ENCODE measurements at regions not wholly inside any gene's neighbourhood (a gene's known extent, or its start where the extent isn't known, plus 50 kb on each side); places are given as distances from the start of the nearest gene placed in this dataset.

DNA sequence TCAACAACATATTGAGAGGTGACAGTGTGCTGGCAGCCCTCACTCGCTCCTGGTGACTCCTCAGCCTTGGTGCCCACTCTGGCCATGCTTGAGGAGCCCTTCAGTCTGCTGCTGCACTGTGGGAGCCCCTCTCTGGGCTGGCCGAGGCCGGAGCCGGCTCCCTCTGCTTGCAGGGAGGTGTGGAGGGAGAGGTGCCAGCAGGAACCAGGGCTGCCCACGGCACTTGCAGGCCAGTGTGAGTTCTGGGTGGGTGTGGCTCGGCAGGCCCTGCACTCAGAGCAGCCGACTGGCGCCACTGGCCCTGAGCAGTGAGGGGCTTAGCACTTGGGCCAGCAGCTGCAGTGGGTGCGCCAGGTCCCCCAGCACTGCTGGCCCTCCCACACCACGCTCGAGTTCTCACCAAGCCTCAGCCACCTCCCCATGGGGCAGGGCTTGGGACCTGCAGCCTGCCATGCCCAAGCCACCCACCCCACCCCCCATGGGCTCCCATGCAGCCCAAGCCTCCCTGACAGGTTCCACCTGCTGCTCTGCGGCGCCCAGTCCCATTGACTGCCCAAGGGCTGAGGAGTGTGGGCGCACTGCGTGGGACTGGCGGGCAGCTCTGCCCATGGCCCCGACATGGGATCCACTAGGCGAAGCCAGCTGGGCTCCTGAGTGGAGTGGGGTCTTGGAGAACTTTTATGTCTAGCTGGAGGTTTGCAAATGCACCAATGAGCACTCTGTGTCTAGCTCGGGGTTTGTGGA lies 377.1 kb upstream of the ANKRD30A start:
- TF ChIP-seq, protein P1, sequence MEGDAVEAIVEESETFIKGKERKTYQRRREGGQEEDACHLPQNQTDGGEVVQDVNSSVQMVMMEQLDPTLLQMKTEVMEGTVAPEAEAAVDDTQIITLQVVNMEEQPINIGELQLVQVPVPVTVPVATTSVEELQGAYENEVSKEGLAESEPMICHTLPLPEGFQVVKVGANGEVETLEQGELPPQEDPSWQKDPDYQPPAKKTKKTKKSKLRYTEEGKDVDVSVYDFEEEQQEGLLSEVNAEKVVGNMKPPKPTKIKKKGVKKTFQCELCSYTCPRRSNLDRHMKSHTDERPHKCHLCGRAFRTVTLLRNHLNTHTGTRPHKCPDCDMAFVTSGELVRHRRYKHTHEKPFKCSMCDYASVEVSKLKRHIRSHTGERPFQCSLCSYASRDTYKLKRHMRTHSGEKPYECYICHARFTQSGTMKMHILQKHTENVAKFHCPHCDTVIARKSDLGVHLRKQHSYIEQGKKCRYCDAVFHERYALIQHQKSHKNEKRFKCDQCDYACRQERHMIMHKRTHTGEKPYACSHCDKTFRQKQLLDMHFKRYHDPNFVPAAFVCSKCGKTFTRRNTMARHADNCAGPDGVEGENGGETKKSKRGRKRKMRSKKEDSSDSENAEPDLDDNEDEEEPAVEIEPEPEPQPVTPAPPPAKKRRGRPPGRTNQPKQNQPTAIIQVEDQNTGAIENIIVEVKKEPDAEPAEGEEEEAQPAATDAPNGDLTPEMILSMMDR (conservative IDR thresholded peaks at IDR 0.05; ENCODE audit: low read length), result no peak
- TF ChIP-seq EZH2phosphoT487 (IDR thresholded peaks at IDR 0.05; ENCODE audit: borderline replicate concordance), result no peak

Data from Loucy (cell line).